Stomach (tissue), 4 donors: ENCODE measurements at regions not wholly inside any gene's neighbourhood (a gene's known extent, or its start where the extent isn't known, plus 50 kb on each side); places are given as distances from the start of the nearest gene placed in this dataset.

Experiments used
- EP300 ChIP-seq: sonication (generic); formaldehyde crosslinking; IDR thresholded peaks from one replicate; pipeline ENCODE4 v1.6.1; 2017; ENCODE audit warnings: antibody characterized with exemption
- POLR2A ChIP-seq, 4 donors: fragments of 450-650 bp; IDR thresholded peaks; one replicate each; pipeline ENCODE4 v1.6.1; 2016; ENCODE audit warnings: antibody characterized with exemption in 4 of 4, control low read depth in 2 of 4, mild to moderate bottlenecking in 1 of 4, moderate library complexity in 1 of 4
- POLR2AphosphoS5 ChIP-seq, 3 donors: sonication (generic); formaldehyde crosslinking; IDR thresholded peaks; one replicate each; pipeline ENCODE4 v1.6.1; 2016; ENCODE audit warnings: antibody characterized with exemption in 3 of 3

GRCh38 chr3:152531717-152532116 lies 263.0 kb downstream of the MBNL1 start:
- TF ChIP-seq POLR2A (IDR thresholded peaks at IDR 0.05) (no peak), EP300 (no peak), POLR2AphosphoS5 (IDR thresholded peaks at IDR 0.05) (no peak)
